ENCODE measurements at regions not wholly inside any gene's neighbourhood (a gene's known extent, or its start where the extent isn't known, plus 50 kb on each side); places are given as distances from the start of the nearest gene placed in this dataset.

DNA sequence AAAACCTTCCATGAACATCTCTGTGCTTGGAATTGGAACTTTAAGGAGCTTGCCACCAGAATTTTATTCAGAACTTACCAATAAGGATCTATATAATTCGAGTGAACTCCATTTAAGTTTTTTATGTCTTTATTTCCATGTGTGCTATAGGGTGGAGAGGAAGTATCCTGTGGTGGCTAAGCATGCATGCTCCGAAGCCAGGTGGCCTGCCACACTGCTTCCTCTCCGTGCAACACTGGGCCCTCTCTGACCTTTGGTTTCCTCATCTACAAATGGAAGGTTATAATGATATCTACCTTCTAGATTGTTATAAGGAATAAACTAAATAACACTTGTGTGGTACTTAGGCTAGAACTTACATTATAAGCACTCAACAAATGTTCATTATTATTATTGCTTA, 382.1 kb downstream of the PTPRC start:
- no peak for TF ChIP-seq EZH2 (IDR thresholded peaks at IDR 0.05; ENCODE audit: borderline replicate concordance, low read length)
- TF ChIP-seq, protein P1, sequence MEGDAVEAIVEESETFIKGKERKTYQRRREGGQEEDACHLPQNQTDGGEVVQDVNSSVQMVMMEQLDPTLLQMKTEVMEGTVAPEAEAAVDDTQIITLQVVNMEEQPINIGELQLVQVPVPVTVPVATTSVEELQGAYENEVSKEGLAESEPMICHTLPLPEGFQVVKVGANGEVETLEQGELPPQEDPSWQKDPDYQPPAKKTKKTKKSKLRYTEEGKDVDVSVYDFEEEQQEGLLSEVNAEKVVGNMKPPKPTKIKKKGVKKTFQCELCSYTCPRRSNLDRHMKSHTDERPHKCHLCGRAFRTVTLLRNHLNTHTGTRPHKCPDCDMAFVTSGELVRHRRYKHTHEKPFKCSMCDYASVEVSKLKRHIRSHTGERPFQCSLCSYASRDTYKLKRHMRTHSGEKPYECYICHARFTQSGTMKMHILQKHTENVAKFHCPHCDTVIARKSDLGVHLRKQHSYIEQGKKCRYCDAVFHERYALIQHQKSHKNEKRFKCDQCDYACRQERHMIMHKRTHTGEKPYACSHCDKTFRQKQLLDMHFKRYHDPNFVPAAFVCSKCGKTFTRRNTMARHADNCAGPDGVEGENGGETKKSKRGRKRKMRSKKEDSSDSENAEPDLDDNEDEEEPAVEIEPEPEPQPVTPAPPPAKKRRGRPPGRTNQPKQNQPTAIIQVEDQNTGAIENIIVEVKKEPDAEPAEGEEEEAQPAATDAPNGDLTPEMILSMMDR (IDR thresholded peaks at IDR 0.05; ENCODE audit: low read length) = no peak

Data from OCI-LY1 (cell line).